ENCODE measurements at regions not wholly inside any gene's neighbourhood (a gene's known extent, or its start where the extent isn't known, plus 50 kb on each side); places are given as distances from the start of the nearest gene placed in this dataset.

DNA sequence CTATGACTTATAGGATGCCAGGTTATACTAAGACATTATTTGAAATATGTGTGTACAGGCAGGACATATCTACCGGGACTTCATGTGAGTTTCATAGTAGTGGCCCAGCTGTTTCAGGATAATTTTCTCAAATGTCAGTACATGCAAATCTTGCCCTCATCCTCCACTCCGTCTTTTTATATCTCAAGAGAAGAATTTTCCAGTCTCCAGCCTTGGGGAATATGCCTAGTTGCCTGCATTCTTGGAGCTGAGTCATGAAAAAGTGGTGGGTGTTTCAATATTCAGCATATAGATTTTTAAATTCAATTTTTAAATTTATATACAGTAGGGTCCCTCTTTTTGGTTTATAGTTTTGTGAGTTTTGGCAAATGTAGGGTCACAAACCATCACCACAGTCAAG is 236.7 kb downstream of the OTUD1 start:
- Mint-ChIP-seq H3K36me3 (no peaks in the 10 kb centered on the region), H3K4me1 (no peaks in the 10 kb centered on the region), H3K9me3 (peaks cover 0 to 2% of the 10 kb centered on the region in 2 donors)

DNA sequence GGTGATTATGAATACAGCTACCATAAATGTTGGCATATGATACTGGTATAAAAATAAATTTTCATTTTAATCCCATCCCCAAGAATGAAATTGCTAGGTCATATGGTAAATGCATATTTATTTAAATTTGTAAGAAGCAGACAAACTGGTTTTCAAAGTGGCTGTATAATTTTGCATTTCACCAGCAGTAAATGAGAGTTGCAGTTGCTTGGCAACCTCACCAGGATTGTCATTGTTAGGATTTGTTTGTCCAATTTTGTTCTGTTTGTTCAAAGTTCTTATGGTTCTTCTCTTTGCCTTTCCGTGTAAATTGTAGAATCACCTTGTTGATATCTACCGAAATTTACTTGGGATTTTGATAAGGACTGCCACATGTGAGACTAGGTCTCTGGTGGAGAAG is 237.4 kb downstream of the OTUD1 start:
- 100% methylated on average over 2 of the region's 2 CpGs for WGBS (ENCODE audit: insufficient coverage)
- no peak for ATAC-seq
- H3K4me1 Mint-ChIP-seq = no peaks in the 10 kb centered on the region
- TF ChIP-seq, protein P1, sequence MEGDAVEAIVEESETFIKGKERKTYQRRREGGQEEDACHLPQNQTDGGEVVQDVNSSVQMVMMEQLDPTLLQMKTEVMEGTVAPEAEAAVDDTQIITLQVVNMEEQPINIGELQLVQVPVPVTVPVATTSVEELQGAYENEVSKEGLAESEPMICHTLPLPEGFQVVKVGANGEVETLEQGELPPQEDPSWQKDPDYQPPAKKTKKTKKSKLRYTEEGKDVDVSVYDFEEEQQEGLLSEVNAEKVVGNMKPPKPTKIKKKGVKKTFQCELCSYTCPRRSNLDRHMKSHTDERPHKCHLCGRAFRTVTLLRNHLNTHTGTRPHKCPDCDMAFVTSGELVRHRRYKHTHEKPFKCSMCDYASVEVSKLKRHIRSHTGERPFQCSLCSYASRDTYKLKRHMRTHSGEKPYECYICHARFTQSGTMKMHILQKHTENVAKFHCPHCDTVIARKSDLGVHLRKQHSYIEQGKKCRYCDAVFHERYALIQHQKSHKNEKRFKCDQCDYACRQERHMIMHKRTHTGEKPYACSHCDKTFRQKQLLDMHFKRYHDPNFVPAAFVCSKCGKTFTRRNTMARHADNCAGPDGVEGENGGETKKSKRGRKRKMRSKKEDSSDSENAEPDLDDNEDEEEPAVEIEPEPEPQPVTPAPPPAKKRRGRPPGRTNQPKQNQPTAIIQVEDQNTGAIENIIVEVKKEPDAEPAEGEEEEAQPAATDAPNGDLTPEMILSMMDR (IDR thresholded peaks at IDR 0.05) = no peak
- H3K27ac Mint-ChIP-seq = no peak overlapping the region
- no peaks in the 10 kb centered on the region for H3K27me3 Mint-ChIP-seq (ENCODE audit: low read depth in 2 of 2)
- Histone ChIP-seq H3K4me3 (ENCODE audit: low read length) (no peak overlapping the region), H3K4me1 (ENCODE audit: control insufficient read depth, insufficient read depth, low read length) (no peaks in the 10 kb centered on the region), H3K36me3 (ENCODE audit: control insufficient read depth, insufficient read depth, low read length) (no peaks in the 10 kb centered on the region), H3K27ac (ENCODE audit: low read length) (no peak overlapping the region), H3K9me3 (ENCODE audit: control insufficient read depth, insufficient read depth, low read length) (no peaks in the 10 kb centered on the region), H3K27me3 (ENCODE audit: control insufficient read depth, insufficient read depth, low read length) (no peaks in the 10 kb centered on the region)
- DNase-seq = no peak
- peaks cover 0 to 2% of the 10 kb centered on the region in 2 donors for H3K9me3 Mint-ChIP-seq
- no peak overlapping the region for H3K4me3 Mint-ChIP-seq
- intact Hi-C loops (cut with micrococcal nuclease) = no loop called here
- no peaks in the 10 kb centered on the region for H3K36me3 Mint-ChIP-seq

More for the DNA sequence above, 236.7 kb downstream of the OTUD1 start:
- Histone ChIP-seq H3K4me1 (ENCODE audit: control insufficient read depth, insufficient read depth, low read length) (no peaks in the 10 kb centered on the region), H3K36me3 (ENCODE audit: control insufficient read depth, insufficient read depth, low read length) (no peaks in the 10 kb centered on the region), H3K27ac (ENCODE audit: low read length) (no peak overlapping the region), H3K9me3 (ENCODE audit: control insufficient read depth, insufficient read depth, low read length) (no peaks in the 10 kb centered on the region), H3K4me3 (ENCODE audit: low read length) (no peak overlapping the region), H3K27me3 (ENCODE audit: control insufficient read depth, insufficient read depth, low read length) (no peaks in the 10 kb centered on the region)
- intact Hi-C loops (cut with micrococcal nuclease) = no loop called here
- 93% methylated on average over 2 of the region's 2 CpGs for WGBS (ENCODE audit: insufficient coverage)
- DNase-seq = no peak
- Mint-ChIP-seq H3K4me3 (no peak overlapping the region), H3K27me3 (ENCODE audit: low read depth in 2 of 2) (no peaks in the 10 kb centered on the region), H3K27ac (no peak overlapping the region)
- TF ChIP-seq, protein P1 (IDR thresholded peaks at IDR 0.05) = no peak
- no peak for ATAC-seq

GRCh38 chr10:23686722-23687121 is 247.8 kb downstream of the OTUD1 start:
- no peak overlapping the region for H3K4me3 Mint-ChIP-seq
- peaks cover 2 to 3% of the 10 kb centered on the region in 2 donors for H3K9me3 Mint-ChIP-seq
- WGBS (ENCODE audit: insufficient coverage) = 17% methylated on average over 2 of the region's 5 CpGs
- no peaks in the 10 kb centered on the region for H3K36me3 ChIP-seq (ENCODE audit: control insufficient read depth, insufficient read depth, low read length)
- H3K9me3 ChIP-seq (ENCODE audit: control insufficient read depth, insufficient read depth, low read length) = no peaks in the 10 kb centered on the region
- peaks cover 0 to 3% of the 10 kb centered on the region in 2 donors for H3K27me3 Mint-ChIP-seq (ENCODE audit: low read depth in 2 of 2)
- ATAC-seq (no peak), DNase-seq (no peak)
- H3K4me3 ChIP-seq (ENCODE audit: low read length) = no peak overlapping the region
- TF ChIP-seq, protein P1 (IDR thresholded peaks at IDR 0.05) = no peak
- H3K27ac ChIP-seq (ENCODE audit: low read length) = no peak overlapping the region
- H3K27me3 ChIP-seq (ENCODE audit: control insufficient read depth, insufficient read depth, low read length) = peaks cover 2% of the 10 kb centered on the region
- no peaks in the 10 kb centered on the region for H3K36me3 Mint-ChIP-seq
- H3K4me1 Mint-ChIP-seq = no peaks in the 10 kb centered on the region
- no peaks in the 10 kb centered on the region for H3K4me1 ChIP-seq (ENCODE audit: control insufficient read depth, insufficient read depth, low read length)
- intact Hi-C loops (cut with micrococcal nuclease) = no loop called here
- H3K27ac Mint-ChIP-seq = no peak overlapping the region

GRCh38 chr10:23692736-23693135 is 253.9 kb downstream of the OTUD1 start:
- H3K36me3 ChIP-seq (ENCODE audit: control insufficient read depth, insufficient read depth, low read length) = no peaks in the 10 kb centered on the region
- peaks cover 2% of the 10 kb centered on the region for H3K4me1 ChIP-seq (ENCODE audit: control insufficient read depth, insufficient read depth, low read length)
- 18% methylated on average over 5 of the region's 7 CpGs for WGBS (ENCODE audit: insufficient coverage)
- Mint-ChIP-seq H3K4me3 (no peak overlapping the region), H3K9me3 (no peaks in the 10 kb centered on the region), H3K27me3 (ENCODE audit: low read depth in 2 of 2) (peaks cover 12 to 22% of the 10 kb centered on the region in 2 donors), H3K27ac (no peak overlapping the region), H3K36me3 (no peaks in the 10 kb centered on the region), H3K4me1 (no peaks in the 10 kb centered on the region)
- TF ChIP-seq, protein P1 (IDR thresholded peaks at IDR 0.05) = no peak
- no peak overlapping the region for H3K27ac ChIP-seq (ENCODE audit: low read length)
- no peak overlapping the region for H3K4me3 ChIP-seq (ENCODE audit: low read length)
- peaks cover 17% of the 10 kb centered on the region for H3K27me3 ChIP-seq (ENCODE audit: control insufficient read depth, insufficient read depth, low read length)
- no peaks in the 10 kb centered on the region for H3K9me3 ChIP-seq (ENCODE audit: control insufficient read depth, insufficient read depth, low read length)
- intact Hi-C loops (cut with micrococcal nuclease) = no loop called here
- DNase-seq (no peak), ATAC-seq (no peak)

Data from natural killer cell (primary cell).